GM23338 (cell line): ENCODE measurements at regions not wholly inside any gene's neighbourhood (a gene's known extent, or its start where the extent isn't known, plus 50 kb on each side); places are given as distances from the start of the nearest gene placed in this dataset.

ENCODE experiments used
- ATAC-seq: fragments of 200-7000 bp; cut with Tn5 transposase; 3 replicates; pipeline ENCODE4 v1.9.1; 2020
- DNase-seq: peaks from one replicate; pipeline ENCODE4 v3.0.0-alpha.2; 2015; ENCODE audit warnings: low spot score
- H2AFZ ChIP-seq: fragments of 200-600 bp; sonication (generic); 2 replicates; pipeline ENCODE4 v1.8.0; 2016; ENCODE audit warnings: antibody characterized with exemption, mild to moderate bottlenecking, moderate library complexity
- H3F3A ChIP-seq: fragments of 200-600 bp; sonication (generic); replicated peaks from 2 replicates; pipeline ENCODE4 v1.8.0; 2017; ENCODE audit warnings: antibody characterized with exemption, mixed run types, low read depth
- H3K27ac ChIP-seq: fragments of 200-600 bp; sonication (generic); 2 replicates; pipeline ENCODE4 v1.6.1; 2016; ENCODE audit warnings: low read depth
- H3K27me3 ChIP-seq: fragments of 200-600 bp; sonication (generic); 2 replicates; pipeline ENCODE4 v1.8.0; 2016; ENCODE audit warnings: mild to moderate bottlenecking, mixed run types, moderate library complexity; ENCODE audit not compliant: insufficient read depth
- H3K36me3 ChIP-seq: fragments of 200-600 bp; sonication (generic); 2 replicates; pipeline ENCODE4 v1.8.0; 2016; ENCODE audit warnings: mild to moderate bottlenecking; ENCODE audit not compliant: insufficient read depth
- H3K4me1 ChIP-seq: fragments of 200-600 bp; sonication (generic); 2 replicates; pipeline ENCODE4 v1.8.0; 2016; ENCODE audit warnings: mild to moderate bottlenecking, moderate library complexity; ENCODE audit not compliant: insufficient read depth
- H3K4me2 ChIP-seq: fragments of 200-600 bp; sonication (generic); 2 replicates; pipeline ENCODE4 v1.7.1; 2017; ENCODE audit warnings: mixed run types
- H3K4me3 ChIP-seq: fragments of 200-600 bp; sonication (generic); 2 replicates; pipeline ENCODE4 v1.6.1; 2016; ENCODE audit warnings: mixed run types
- H3K79me2 ChIP-seq: fragments of 200-600 bp; sonication (generic); replicated peaks from 2 replicates; pipeline ENCODE4 v1.8.0; 2017; ENCODE audit warnings: mild to moderate bottlenecking; ENCODE audit not compliant: insufficient read depth
- H3K9me2 ChIP-seq: fragments of 200-600 bp; sonication (generic); 2 replicates; pipeline ENCODE4 v1.8.0; 2017; ENCODE audit not compliant: insufficient read depth
- H4K20me1 ChIP-seq: fragments of 200-600 bp; sonication (generic); replicated peaks from 2 replicates; pipeline ENCODE4 v1.8.0; 2017; ENCODE audit warnings: mild to moderate bottlenecking; ENCODE audit not compliant: insufficient read depth
- H3K27ac Mint-ChIP-seq: 2 replicates; pipeline ENCODE4 v1.8.0; 2020; ENCODE audit warnings: inconsistent platforms, mild to moderate bottlenecking, moderate library complexity, mixed read lengths
- H3K27me3 Mint-ChIP-seq: 3 replicates; pipeline ENCODE4 v1.8.0; 2022; ENCODE audit warnings: low read depth, mild to moderate bottlenecking, moderate library complexity, mixed read lengths, inconsistent platforms; ENCODE audit not compliant: insufficient read depth, poor library complexity
- H3K36me3 Mint-ChIP-seq: 3 replicates; pipeline ENCODE4 v1.8.0; 2021; ENCODE audit warnings: low read depth, mild to moderate bottlenecking, inconsistent platforms, moderate library complexity, mixed read lengths
- H3K4me1 Mint-ChIP-seq: 3 replicates; pipeline ENCODE4 v1.8.0; 2020; ENCODE audit warnings: mild to moderate bottlenecking, inconsistent platforms, mixed read lengths
- H3K4me3 Mint-ChIP-seq: 3 replicates; pipeline ENCODE4 v1.8.0; 2021; ENCODE audit warnings: moderate library complexity, mild to moderate bottlenecking, inconsistent platforms, mixed read lengths
- H3K9me3 Mint-ChIP-seq: 3 replicates; pipeline ENCODE4 v1.8.0; 2020; ENCODE audit warnings: moderate library complexity, mild to moderate bottlenecking, inconsistent platforms, mixed read lengths
- EZH2 ChIP-seq: fragments of 200-600 bp; sonication (generic); IDR thresholded peaks from one replicate; pipeline ENCODE4 v1.8.0; 2017; ENCODE audit warnings: antibody characterized with exemption, mild to moderate bottlenecking, low read depth; ENCODE audit not compliant: unreplicated experiment
- EZH2phosphoT487 ChIP-seq: fragments of 200-600 bp; sonication (generic); IDR thresholded peaks from one replicate; pipeline ENCODE4 v1.8.1; 2018; ENCODE audit warnings: antibody characterized with exemption; ENCODE audit not compliant: unreplicated experiment
- JUNB ChIP-seq: IDR thresholded peaks from one replicate; pipeline ENCODE4 v1.6.1; 2016; ENCODE audit warnings: antibody characterized with exemption; ENCODE audit not compliant: unreplicated experiment
- NANOG ChIP-seq: IDR thresholded peaks from 2 replicates; pipeline ENCODE4 v1.6.1; 2016; ENCODE audit warnings: antibody characterized with exemption, borderline replicate concordance
- POLR2AphosphoS5 ChIP-seq: IDR thresholded peaks from 2 replicates; pipeline ENCODE4 v1.6.1; 2016; ENCODE audit warnings: antibody characterized with exemption, low read depth
- STAT1 ChIP-seq: IDR thresholded peaks from one replicate; pipeline ENCODE4 v1.6.1; 2016; ENCODE audit warnings: antibody characterized with exemption; ENCODE audit not compliant: unreplicated experiment
- ZNF331 ChIP-seq: fragments of 250-450 bp; sonication (Bioruptor Pico); IDR thresholded peaks from 2 replicates; pipeline ENCODE4 v1.5.0; 2020; ENCODE audit warnings: low read depth, mild to moderate bottlenecking, moderate library complexity
- TF ChIP-seq, protein P1 (sequence below), 2 experiments: fragments of 200-600 bp in 1 of 2; sonication (generic) in 1 of 2; conservative IDR thresholded peaks; 2 replicates each; pipeline versions ENCODE4 v1.5.1 to v1.6.1; 2016 to 2017; ENCODE audit warnings: antibody characterized with exemption in 2 of 2, low read depth in 2 of 2, mild to moderate bottlenecking in 2 of 2, moderate library complexity in 1 of 2
- TF ChIP-seq, protein P2 (sequence below): IDR thresholded peaks from 2 replicates; pipeline ENCODE4 v1.6.1; 2016; ENCODE audit warnings: antibody characterized with exemption
- TF ChIP-seq, protein P3 (sequence below): IDR thresholded peaks from one replicate; pipeline ENCODE4 v1.6.1; 2018; ENCODE audit warnings: antibody characterized with exemption; ENCODE audit not compliant: unreplicated experiment

DNA sequence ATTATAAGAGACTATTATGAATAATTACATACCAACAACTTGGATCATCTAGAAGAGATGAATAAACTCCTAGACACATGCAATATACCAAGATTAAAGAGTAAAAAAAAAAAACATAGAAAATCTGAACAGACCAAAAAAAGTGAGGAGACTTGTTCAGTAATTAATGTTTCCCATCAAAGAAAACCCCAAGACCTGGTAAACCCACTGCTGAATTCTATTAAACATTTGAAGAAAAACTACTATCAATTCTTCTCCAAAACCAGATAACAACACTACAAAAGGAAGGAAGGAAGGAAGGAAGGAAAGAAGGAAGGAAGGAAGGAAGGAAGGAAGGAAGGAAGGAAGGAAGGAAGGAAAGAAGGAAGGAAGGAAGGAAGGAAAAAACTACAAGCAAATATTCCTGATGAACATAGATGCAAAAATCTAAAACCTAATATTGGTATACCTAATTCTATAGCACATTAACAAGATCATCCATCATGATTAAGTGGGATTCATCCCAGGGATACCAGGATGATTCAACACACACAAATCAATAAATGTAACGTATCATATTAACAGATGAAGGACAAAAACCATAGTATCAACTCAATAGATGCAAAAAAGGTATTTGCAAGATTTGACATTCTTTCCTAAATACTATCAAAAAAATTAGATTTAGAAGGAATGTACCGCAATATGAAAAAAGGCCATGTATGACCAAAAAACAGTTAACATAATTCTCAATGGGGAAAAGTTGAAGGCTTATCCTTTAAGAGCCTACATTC, 445.5 kb downstream of the KCNH5 start:
- no peak for DNase-seq
- Histone ChIP-seq H2AFZ (no peak overlapping the region), H3K27me3 (no peaks in the 10 kb centered on the region), H3K36me3 (no peaks in the 10 kb centered on the region), H3F3A (no peaks in the 10 kb centered on the region), H4K20me1 (no peaks in the 10 kb centered on the region), H3K27ac (no peak overlapping the region), H3K4me3 (no peak overlapping the region), H3K4me1 (no peaks in the 10 kb centered on the region), H3K9me2 (no peaks in the 10 kb centered on the region), H3K79me2 (no peaks in the 10 kb centered on the region), H3K4me2 (no peak overlapping the region)
- H3K9me3 Mint-ChIP-seq = peaks cover 18% of the 10 kb centered on the region
- H3K4me1 Mint-ChIP-seq = no peaks in the 10 kb centered on the region
- TF ChIP-seq, protein P1, sequence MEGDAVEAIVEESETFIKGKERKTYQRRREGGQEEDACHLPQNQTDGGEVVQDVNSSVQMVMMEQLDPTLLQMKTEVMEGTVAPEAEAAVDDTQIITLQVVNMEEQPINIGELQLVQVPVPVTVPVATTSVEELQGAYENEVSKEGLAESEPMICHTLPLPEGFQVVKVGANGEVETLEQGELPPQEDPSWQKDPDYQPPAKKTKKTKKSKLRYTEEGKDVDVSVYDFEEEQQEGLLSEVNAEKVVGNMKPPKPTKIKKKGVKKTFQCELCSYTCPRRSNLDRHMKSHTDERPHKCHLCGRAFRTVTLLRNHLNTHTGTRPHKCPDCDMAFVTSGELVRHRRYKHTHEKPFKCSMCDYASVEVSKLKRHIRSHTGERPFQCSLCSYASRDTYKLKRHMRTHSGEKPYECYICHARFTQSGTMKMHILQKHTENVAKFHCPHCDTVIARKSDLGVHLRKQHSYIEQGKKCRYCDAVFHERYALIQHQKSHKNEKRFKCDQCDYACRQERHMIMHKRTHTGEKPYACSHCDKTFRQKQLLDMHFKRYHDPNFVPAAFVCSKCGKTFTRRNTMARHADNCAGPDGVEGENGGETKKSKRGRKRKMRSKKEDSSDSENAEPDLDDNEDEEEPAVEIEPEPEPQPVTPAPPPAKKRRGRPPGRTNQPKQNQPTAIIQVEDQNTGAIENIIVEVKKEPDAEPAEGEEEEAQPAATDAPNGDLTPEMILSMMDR (conservative IDR thresholded peaks at IDR 0.05; ENCODE audit: low read depth in 2 of 2) = no peak
- TF ChIP-seq EZH2 = no peak
- TF ChIP-seq, protein P2, sequence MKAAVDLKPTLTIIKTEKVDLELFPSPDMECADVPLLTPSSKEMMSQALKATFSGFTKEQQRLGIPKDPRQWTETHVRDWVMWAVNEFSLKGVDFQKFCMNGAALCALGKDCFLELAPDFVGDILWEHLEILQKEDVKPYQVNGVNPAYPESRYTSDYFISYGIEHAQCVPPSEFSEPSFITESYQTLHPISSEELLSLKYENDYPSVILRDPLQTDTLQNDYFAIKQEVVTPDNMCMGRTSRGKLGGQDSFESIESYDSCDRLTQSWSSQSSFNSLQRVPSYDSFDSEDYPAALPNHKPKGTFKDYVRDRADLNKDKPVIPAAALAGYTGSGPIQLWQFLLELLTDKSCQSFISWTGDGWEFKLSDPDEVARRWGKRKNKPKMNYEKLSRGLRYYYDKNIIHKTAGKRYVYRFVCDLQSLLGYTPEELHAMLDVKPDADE = no peak
- TF ChIP-seq NANOG = no peak
- TF ChIP-seq JUNB = no peak
- peaks cover 11% of the 10 kb centered on the region; the same call in 2 of the 3 replicates for H3K36me3 Mint-ChIP-seq
- no peaks in the 10 kb centered on the region for H3K27me3 Mint-ChIP-seq
- ATAC-seq = no peak
- no peak overlapping the region for H3K27ac Mint-ChIP-seq
- no peak overlapping the region for H3K4me3 Mint-ChIP-seq

DNA sequence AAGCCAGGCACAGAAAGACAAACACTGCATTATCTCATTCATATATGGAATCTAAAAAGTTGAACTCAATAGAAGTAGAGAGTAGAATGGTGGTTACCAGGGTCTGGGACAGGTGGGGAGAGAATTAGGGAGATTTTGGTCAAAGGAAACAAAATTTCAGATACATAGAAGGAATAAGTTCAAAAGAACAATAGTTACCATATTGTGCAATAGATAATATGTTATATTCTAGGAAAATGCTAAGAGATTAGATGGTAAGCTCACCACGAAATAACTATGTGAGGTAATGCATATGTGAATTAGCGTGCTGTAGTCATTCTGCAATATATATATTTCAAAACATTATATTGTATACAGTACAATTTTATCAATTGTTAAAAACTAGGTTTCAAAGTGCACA, 442.5 kb downstream of the KCNH5 start:
- no peaks in the 10 kb centered on the region for H3K4me1 ChIP-seq
- DNase-seq = no peak
- Mint-ChIP-seq H3K4me3 (no peak overlapping the region), H3K36me3 (no peaks in the 10 kb centered on the region), H3K9me3 (0 out of 3 replicates have a peak, but pooled peaks cover 6% of the 10 kb centered on the region), H3K4me1 (peaks cover 2% of the 10 kb centered on the region; the same call in 2 of the 3 replicates), H3K27me3 (no peaks in the 10 kb centered on the region), H3K27ac (no peak overlapping the region)
- H3K4me2 ChIP-seq = no peak overlapping the region
- H3K4me3 ChIP-seq = no peak overlapping the region
- H3F3A ChIP-seq = no peaks in the 10 kb centered on the region
- H4K20me1 ChIP-seq = no peaks in the 10 kb centered on the region
- no peak for ATAC-seq
- no peaks in the 10 kb centered on the region; the same call in 1 of the 2 replicates for H3K9me2 ChIP-seq
- no peak overlapping the region for H2AFZ ChIP-seq
- H3K36me3 ChIP-seq = no peaks in the 10 kb centered on the region
- H3K79me2 ChIP-seq = no peaks in the 10 kb centered on the region
- H3K27ac ChIP-seq = no peak overlapping the region
- H3K27me3 ChIP-seq = no peaks in the 10 kb centered on the region
- TF ChIP-seq, protein P2 = no peak
- TF ChIP-seq, protein P3, sequence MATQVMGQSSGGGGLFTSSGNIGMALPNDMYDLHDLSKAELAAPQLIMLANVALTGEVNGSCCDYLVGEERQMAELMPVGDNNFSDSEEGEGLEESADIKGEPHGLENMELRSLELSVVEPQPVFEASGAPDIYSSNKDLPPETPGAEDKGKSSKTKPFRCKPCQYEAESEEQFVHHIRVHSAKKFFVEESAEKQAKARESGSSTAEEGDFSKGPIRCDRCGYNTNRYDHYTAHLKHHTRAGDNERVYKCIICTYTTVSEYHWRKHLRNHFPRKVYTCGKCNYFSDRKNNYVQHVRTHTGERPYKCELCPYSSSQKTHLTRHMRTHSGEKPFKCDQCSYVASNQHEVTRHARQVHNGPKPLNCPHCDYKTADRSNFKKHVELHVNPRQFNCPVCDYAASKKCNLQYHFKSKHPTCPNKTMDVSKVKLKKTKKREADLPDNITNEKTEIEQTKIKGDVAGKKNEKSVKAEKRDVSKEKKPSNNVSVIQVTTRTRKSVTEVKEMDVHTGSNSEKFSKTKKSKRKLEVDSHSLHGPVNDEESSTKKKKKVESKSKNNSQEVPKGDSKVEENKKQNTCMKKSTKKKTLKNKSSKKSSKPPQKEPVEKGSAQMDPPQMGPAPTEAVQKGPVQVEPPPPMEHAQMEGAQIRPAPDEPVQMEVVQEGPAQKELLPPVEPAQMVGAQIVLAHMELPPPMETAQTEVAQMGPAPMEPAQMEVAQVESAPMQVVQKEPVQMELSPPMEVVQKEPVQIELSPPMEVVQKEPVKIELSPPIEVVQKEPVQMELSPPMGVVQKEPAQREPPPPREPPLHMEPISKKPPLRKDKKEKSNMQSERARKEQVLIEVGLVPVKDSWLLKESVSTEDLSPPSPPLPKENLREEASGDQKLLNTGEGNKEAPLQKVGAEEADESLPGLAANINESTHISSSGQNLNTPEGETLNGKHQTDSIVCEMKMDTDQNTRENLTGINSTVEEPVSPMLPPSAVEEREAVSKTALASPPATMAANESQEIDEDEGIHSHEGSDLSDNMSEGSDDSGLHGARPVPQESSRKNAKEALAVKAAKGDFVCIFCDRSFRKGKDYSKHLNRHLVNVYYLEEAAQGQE = no peak
- TF ChIP-seq, protein P1 (conservative IDR thresholded peaks at IDR 0.05; ENCODE audit: low read depth in 2 of 2) = no peak
- TF ChIP-seq EZH2phosphoT487 = no peak
- no peak for TF ChIP-seq POLR2AphosphoS5
- no peak for TF ChIP-seq JUNB
- TF ChIP-seq NANOG = no peak
- no peak for TF ChIP-seq STAT1
- TF ChIP-seq ZNF331 (CRISPR knock-in tag) = no peak
